ENCODE measurements at regions not wholly inside any gene's neighbourhood (a gene's known extent, or its start where the extent isn't known, plus 50 kb on each side); places are given as distances from the start of the nearest gene placed in this dataset.

DNA sequence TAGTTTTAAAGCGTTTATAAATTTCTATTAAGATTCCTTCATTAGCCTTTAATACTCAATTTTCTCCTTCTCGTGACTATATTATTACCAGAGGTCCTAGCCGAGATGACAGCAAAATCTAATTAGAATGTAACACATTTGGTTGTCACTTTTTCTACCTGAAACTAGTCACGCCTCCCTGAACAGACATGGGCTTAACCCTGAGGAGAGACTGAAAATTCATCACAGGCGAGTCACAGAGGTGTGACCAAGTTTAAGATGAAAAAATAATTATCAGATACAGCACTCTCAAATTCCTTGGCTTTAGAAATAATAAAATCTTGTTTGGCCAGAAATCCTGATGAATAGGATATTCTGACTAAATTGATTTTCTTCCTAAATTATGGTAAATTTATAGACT, 834.4 kb upstream of the SLC39A10 start:
- TF ChIP-seq EZH2 (IDR thresholded peaks at IDR 0.05; ENCODE audit: borderline replicate concordance, low read depth, low read length, severe bottlenecking) (no peak), POLR2AphosphoS5 (IDR thresholded peaks at IDR 0.05; ENCODE audit: insufficient read depth, low read depth, low read length) (no peak), POLR2A (IDR thresholded peaks at IDR 0.05; ENCODE audit: low read depth, low read length) (no peak), GATA2 (IDR thresholded peaks at IDR 0.05; ENCODE audit: insufficient read depth, insufficient read length, low read depth, low read length) (no peak), FOS (IDR thresholded peaks at IDR 0.05; ENCODE audit: borderline replicate concordance, insufficient read depth, low read length) (no peak), MYC (IDR thresholded peaks at IDR 0.05; ENCODE audit: low read depth, low read length) (no peak)
- TF ChIP-seq, protein P1, sequence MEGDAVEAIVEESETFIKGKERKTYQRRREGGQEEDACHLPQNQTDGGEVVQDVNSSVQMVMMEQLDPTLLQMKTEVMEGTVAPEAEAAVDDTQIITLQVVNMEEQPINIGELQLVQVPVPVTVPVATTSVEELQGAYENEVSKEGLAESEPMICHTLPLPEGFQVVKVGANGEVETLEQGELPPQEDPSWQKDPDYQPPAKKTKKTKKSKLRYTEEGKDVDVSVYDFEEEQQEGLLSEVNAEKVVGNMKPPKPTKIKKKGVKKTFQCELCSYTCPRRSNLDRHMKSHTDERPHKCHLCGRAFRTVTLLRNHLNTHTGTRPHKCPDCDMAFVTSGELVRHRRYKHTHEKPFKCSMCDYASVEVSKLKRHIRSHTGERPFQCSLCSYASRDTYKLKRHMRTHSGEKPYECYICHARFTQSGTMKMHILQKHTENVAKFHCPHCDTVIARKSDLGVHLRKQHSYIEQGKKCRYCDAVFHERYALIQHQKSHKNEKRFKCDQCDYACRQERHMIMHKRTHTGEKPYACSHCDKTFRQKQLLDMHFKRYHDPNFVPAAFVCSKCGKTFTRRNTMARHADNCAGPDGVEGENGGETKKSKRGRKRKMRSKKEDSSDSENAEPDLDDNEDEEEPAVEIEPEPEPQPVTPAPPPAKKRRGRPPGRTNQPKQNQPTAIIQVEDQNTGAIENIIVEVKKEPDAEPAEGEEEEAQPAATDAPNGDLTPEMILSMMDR (IDR thresholded peaks at IDR 0.05; ENCODE audit: extremely low read depth in 1 of 2, insufficient read depth in 1 of 2, low read depth in 1 of 2, low read length in 2 of 2), result no peak
- TF ChIP-seq, protein P2, sequence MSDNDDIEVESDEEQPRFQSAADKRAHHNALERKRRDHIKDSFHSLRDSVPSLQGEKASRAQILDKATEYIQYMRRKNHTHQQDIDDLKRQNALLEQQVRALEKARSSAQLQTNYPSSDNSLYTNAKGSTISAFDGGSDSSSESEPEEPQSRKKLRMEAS (IDR thresholded peaks at IDR 0.05; ENCODE audit: insufficient read depth, insufficient read length), result no peak

All from endothelial cell of umbilical vein (primary cell).